IMR-90 (cell line): ENCODE measurements at regions not wholly inside any gene's neighbourhood (a gene's known extent, or its start where the extent isn't known, plus 50 kb on each side); places are given as distances from the start of the nearest gene placed in this dataset.

Source experiments
- ATAC-seq: fragments of 200-7000 bp; cut with Tn5 transposase; 2 replicates; pipeline ENCODE4 v1.9.1; 2020; ENCODE audit warnings: low read depth, mild to moderate bottlenecking, moderate library complexity
- BruUV-seq: library from RNA; stranded (reverse); fragments of 400-500 nt; replicated peaks from 2 replicates; lab custom pipeline; 2021; lab: Mats Ljungman, UMichigan
- CTCF ChIA-PET: fragments of 300-600 bp; formaldehyde crosslinking; extraction: SDS; loops from one replicate; lab custom pipeline; 2021; ENCODE audit warnings: antibody characterized with exemption; lab: Yijun Ruan, JAX
- POLR2A ChIA-PET: fragments of 300-600 bp; sonication (Branson Sonifier 250); formaldehyde crosslinking; loops from one replicate; lab custom pipeline; 2022; ENCODE audit warnings: antibody characterized with exemption; ENCODE audit not compliant: unreplicated experiment; lab: Charles Lee
- DNase-seq: peaks from one replicate; pipeline ENCODE4 v3.0.0; 2013
- H2AFZ ChIP-seq: replicated peaks from 2 replicates; pipeline ENCODE3; 2013; ENCODE audit warnings: low read length, mild to moderate bottlenecking; ENCODE audit not compliant: poor library complexity
- H2AK5ac ChIP-seq: 2 replicates; pipeline ENCODE4 v1.6.1; 2013; ENCODE audit warnings: low read depth, low read length, inconsistent platforms
- H2AK9ac ChIP-seq: replicated peaks from 2 replicates; pipeline ENCODE3; 2013; ENCODE audit warnings: mild to moderate bottlenecking, low read depth, low read length, moderate library complexity; ENCODE audit not compliant: poor library complexity
- H2BK120ac ChIP-seq: 2 replicates; pipeline ENCODE4 v1.6.1; 2013; ENCODE audit warnings: low read depth, low read length, inconsistent platforms
- H2BK15ac ChIP-seq: 3 replicates; pipeline ENCODE4 v1.6.1; 2013; ENCODE audit warnings: low read depth, low read length, inconsistent platforms
- H2BK20ac ChIP-seq: 2 replicates; pipeline ENCODE4 v1.6.1; 2013; ENCODE audit warnings: low read depth, mild to moderate bottlenecking, inconsistent platforms, low read length, moderate library complexity
- H2BK5ac ChIP-seq: 2 replicates; pipeline ENCODE4 v1.6.1; 2013; ENCODE audit warnings: mild to moderate bottlenecking, low read depth, low read length, inconsistent platforms; ENCODE audit not compliant: poor library complexity, severe bottlenecking
- H3K14ac ChIP-seq: replicated peaks from 2 replicates; pipeline ENCODE4 v1.6.1; 2013; ENCODE audit warnings: low read depth, low read length, inconsistent platforms
- H3K18ac ChIP-seq: 2 replicates; pipeline ENCODE4 v1.6.1; 2013; ENCODE audit warnings: low read depth, low read length, control low read depth
- H3K23ac ChIP-seq: 2 replicates; pipeline ENCODE4 v1.6.1; 2013; ENCODE audit warnings: low read depth, low read length, inconsistent platforms
- H3K27ac ChIP-seq: 2 replicates; pipeline ENCODE4 v1.5.1; 2013; ENCODE audit warnings: mild to moderate bottlenecking, control low read depth, low read length; ENCODE audit not compliant: insufficient read depth
- H3K27me3 ChIP-seq: 2 replicates; pipeline ENCODE4 v1.6.1; 2013; ENCODE audit warnings: low read length; ENCODE audit not compliant: control insufficient read depth, insufficient read depth
- H3K36me3 ChIP-seq: 2 replicates; pipeline ENCODE4 v1.6.1; 2013; ENCODE audit warnings: low read length, mixed read lengths; ENCODE audit not compliant: control insufficient read depth, insufficient read depth
- H3K4ac ChIP-seq: 2 replicates; pipeline ENCODE4 v1.6.1; 2013; ENCODE audit warnings: low read depth, low read length, inconsistent platforms
- H3K4me1 ChIP-seq: 2 replicates; pipeline ENCODE4 v1.6.1; 2013; ENCODE audit warnings: low read length, mixed read lengths; ENCODE audit not compliant: control insufficient read depth, insufficient read depth
- H3K4me2 ChIP-seq: 2 replicates; pipeline ENCODE4 v1.6.1; 2013; ENCODE audit warnings: low read depth, mild to moderate bottlenecking, control low read depth, low read length, moderate library complexity
- H3K4me3 ChIP-seq: 2 replicates; pipeline ENCODE4 v1.5.1; 2013; ENCODE audit warnings: low read depth, mild to moderate bottlenecking, control low read depth, low read length, moderate library complexity; ENCODE audit not compliant: insufficient read depth
- H3K56ac ChIP-seq: 2 replicates; pipeline ENCODE4 v1.6.1; 2013; ENCODE audit warnings: low read length, inconsistent platforms; ENCODE audit not compliant: insufficient read depth; ENCODE audit errors: extremely low read depth
- H3K79me1 ChIP-seq, 2 experiments: 2 replicates each; pipeline ENCODE4 v1.6.1; 2013; ENCODE audit warnings: low read length in 2 of 2, inconsistent platforms in 1 of 2, low read depth in 1 of 2
- H3K9ac ChIP-seq: 2 replicates; pipeline ENCODE4 v1.6.1; 2013; ENCODE audit warnings: low read depth, low read length, control low read depth
- H3K9me1 ChIP-seq: 2 replicates; pipeline ENCODE4 v1.6.1; 2013; ENCODE audit warnings: low read length, inconsistent platforms; ENCODE audit not compliant: insufficient read depth
- H3K9me3 ChIP-seq: 2 replicates; pipeline ENCODE4 v1.6.1; 2013; ENCODE audit warnings: low read length; ENCODE audit not compliant: control insufficient read depth, insufficient read depth
- H4K20me1 ChIP-seq: 2 replicates; pipeline ENCODE4 v1.6.1; 2013; ENCODE audit warnings: low read length, inconsistent platforms; ENCODE audit not compliant: insufficient read depth
- H4K5ac ChIP-seq: 2 replicates; pipeline ENCODE4 v1.6.1; 2013; ENCODE audit warnings: mild to moderate bottlenecking, low read depth, low read length, control low read depth
- H4K8ac ChIP-seq, 2 experiments: 2 replicates each; pipeline ENCODE4 v1.6.1; 2013; ENCODE audit warnings: low read depth in 2 of 2, low read length in 2 of 2, control low read depth in 1 of 2, inconsistent platforms in 1 of 2
- H4K91ac ChIP-seq: 2 replicates; pipeline ENCODE4 v1.6.1; 2013; ENCODE audit warnings: low read depth, low read length, inconsistent platforms; ENCODE audit not compliant: insufficient read depth
- BHLHE40 ChIP-seq: fragments of 150-350 bp; IDR thresholded peaks from 2 replicates; pipeline ENCODE4 v1.6.1; 2016; ENCODE audit warnings: mild to moderate bottlenecking, low read depth, low read length
- CEBPB ChIP-seq: IDR thresholded peaks from 2 replicates; pipeline ENCODE4 v1.6.1; 2012; ENCODE audit warnings: low read depth, low read length, improper control_type of control experiment
- CHD1 ChIP-seq: IDR thresholded peaks from 2 replicates; pipeline ENCODE4 v1.6.1; 2012; ENCODE audit warnings: low read depth, low read length, improper control_type of control experiment
- FOS ChIP-seq: fragments of 150-350 bp; IDR thresholded peaks from 2 replicates; pipeline ENCODE4 v1.6.1; 2016; ENCODE audit warnings: low read depth, low read length
- MAFK ChIP-seq: IDR thresholded peaks from 2 replicates; pipeline ENCODE4 v1.6.1; 2012; ENCODE audit warnings: low read depth, low read length, improper control_type of control experiment
- MAZ ChIP-seq: IDR thresholded peaks from 2 replicates; pipeline ENCODE4 v1.6.1; 2012; ENCODE audit warnings: low read depth, mild to moderate bottlenecking, low read length, improper control_type of control experiment, moderate library complexity, borderline replicate concordance
- MXI1 ChIP-seq: IDR thresholded peaks from 2 replicates; pipeline ENCODE4 v1.6.1; 2012; ENCODE audit warnings: low read depth, mild to moderate bottlenecking, low read length, moderate library complexity, borderline replicate concordance
- NFE2L2 ChIP-seq: fragments of 150-350 bp; IDR thresholded peaks from 2 replicates; pipeline ENCODE4 v1.6.1; 2016; ENCODE audit warnings: low read depth, mild to moderate bottlenecking, low read length
- POLR2A ChIP-seq: IDR thresholded peaks from 2 replicates; pipeline ENCODE4 v1.6.1; 2012; ENCODE audit warnings: mild to moderate bottlenecking, low read depth, low read length
- RAD21 ChIP-seq: IDR thresholded peaks from 2 replicates; pipeline ENCODE4 v1.6.1; 2012; ENCODE audit warnings: low read length, improper control_type of control experiment
- RCOR1 ChIP-seq: IDR thresholded peaks from 2 replicates; pipeline ENCODE4 v1.6.1; 2012; ENCODE audit warnings: mild to moderate bottlenecking, low read length, improper control_type of control experiment; ENCODE audit not compliant: insufficient replicate concordance
- RFX5 ChIP-seq: IDR thresholded peaks from 2 replicates; pipeline ENCODE4 v1.8.0; 2012; ENCODE audit warnings: low read depth, mild to moderate bottlenecking, low read length, moderate library complexity
- SMC3 ChIP-seq: fragments of 150-350 bp; IDR thresholded peaks from 2 replicates; pipeline ENCODE4 v1.6.1; 2016; ENCODE audit warnings: low read depth, mild to moderate bottlenecking, antibody characterized with exemption, low read length, moderate library complexity
- WGBS, 2 experiments: methylation state at CpG; one replicate each; pipeline versions ENCODE4 v1.1.5 to v1.1.7; 2013; ENCODE audit warnings: missing lambda C conversion rate in 2 of 2; ENCODE audit not compliant: insufficient read length in 1 of 2; ENCODE audit errors: extremely low coverage in 2 of 2; 5-methylcytosine and 5-hydroxymethylcytosine counted together
- dilution Hi-C: fragments of 300-500 bp; cut with HindIII; formaldehyde crosslinking; loops from one replicate; pipeline ENCODE4 v1.14.3; 2018; ENCODE audit warnings: low sequenced_read_pairs; ENCODE audit not compliant: unreplicated experiment
- in situ Hi-C: fragments of 300-500 bp; cut with MboI; formaldehyde crosslinking; loops from 3 replicates; pipeline ENCODE4 v1.14.3; 2019; ENCODE audit warnings: low sequenced_read_pairs, inconsistent platforms, mixed read lengths
- intact Hi-C: fragments of 100-400 bp; cut with micrococcal nuclease; formaldehyde crosslinking; loops from 2 replicates; pipeline ENCODE4 v1.10.0; 2022
- TF ChIP-seq, protein P1 (sequence below): fragments of 150-350 bp; IDR thresholded peaks from 2 replicates; pipeline ENCODE4 v1.6.1; 2016; ENCODE audit warnings: low read depth, mild to moderate bottlenecking, low read length, moderate library complexity, borderline replicate concordance
- TF ChIP-seq, protein P2 (sequence below): fragments of 150-350 bp; IDR thresholded peaks from 2 replicates; pipeline ENCODE4 v1.6.1; 2017; ENCODE audit warnings: mild to moderate bottlenecking, antibody characterized with exemption, low read length, low read depth
- TF ChIP-seq, protein P3 (sequence below): conservative IDR thresholded peaks from 2 replicates; pipeline ENCODE4 v1.5.1; 2012; ENCODE audit warnings: mild to moderate bottlenecking, low read depth, low read length, improper control_type of control experiment

DNA sequence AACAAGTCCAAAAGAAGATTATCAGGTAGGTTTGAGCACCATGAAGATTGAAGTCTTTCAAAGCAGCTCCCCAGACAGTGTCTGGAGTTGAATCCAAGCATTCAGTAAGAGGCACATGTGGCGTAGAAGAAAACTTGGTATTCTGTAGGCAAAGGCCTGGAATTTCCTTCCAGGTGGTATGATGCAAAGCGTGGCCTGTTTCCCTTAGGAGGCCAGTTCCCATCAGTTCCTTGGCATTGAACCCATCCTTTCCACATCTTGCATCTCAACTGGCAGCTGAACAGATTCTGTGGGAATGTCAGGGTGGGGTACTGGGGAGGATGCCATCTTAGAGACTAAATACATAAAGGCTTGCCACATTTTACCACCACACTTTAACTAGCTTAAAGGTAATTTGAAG is 516.0 kb downstream of the BTBD3 start:
- Histone ChIP-seq H2AK9ac (no peak overlapping the region), H3K4me3 (no peak overlapping the region), H3K4ac (no peak overlapping the region), H2BK15ac (no peak overlapping the region), H3K4me1 (no peaks in the 10 kb centered on the region), H2AFZ (no peak overlapping the region), H2BK120ac (no peak overlapping the region), H3K23ac (no peak overlapping the region), H3K36me3 (no peaks in the 10 kb centered on the region), H4K8ac (no peak overlapping the region), H3K56ac (no peak overlapping the region), H2BK20ac (no peak overlapping the region), H3K27ac (no peak overlapping the region), H4K20me1 (no peaks in the 10 kb centered on the region), H4K5ac (no peak overlapping the region), H2AK5ac (no peak overlapping the region), H3K9me1 (no peaks in the 10 kb centered on the region), H4K91ac (no peak overlapping the region), H3K27me3 (no peaks in the 10 kb centered on the region), H3K79me1 (no peaks in the 10 kb centered on the region), H3K14ac (no peak overlapping the region), H3K9ac (no peak overlapping the region), H3K18ac (no peak overlapping the region), H2BK5ac (no peak overlapping the region), H3K4me2 (no peak overlapping the region), H3K9me3 (peaks cover 7% of the 10 kb centered on the region)
- WGBS, 2 experiments, result no CpG with 5 or more reads among the region's 2 CpGs
- in situ Hi-C loops (no loop called here), intact Hi-C loops (no loop called here), dilution Hi-C loops (no loop called here)
- no TSS peak for BruUV-seq
- ATAC-seq, result no peak
- POLR2A ChIA-PET, result no interaction called here
- TF ChIP-seq POLR2A, result no peak
- no peak for TF ChIP-seq MXI1
- TF ChIP-seq CHD1, result no peak
- no peak for TF ChIP-seq MAFK
- TF ChIP-seq RCOR1, result no peak
- TF ChIP-seq BHLHE40, result no peak
- no peak for TF ChIP-seq RFX5
- no peak for TF ChIP-seq MAZ
- TF ChIP-seq, protein P1, sequence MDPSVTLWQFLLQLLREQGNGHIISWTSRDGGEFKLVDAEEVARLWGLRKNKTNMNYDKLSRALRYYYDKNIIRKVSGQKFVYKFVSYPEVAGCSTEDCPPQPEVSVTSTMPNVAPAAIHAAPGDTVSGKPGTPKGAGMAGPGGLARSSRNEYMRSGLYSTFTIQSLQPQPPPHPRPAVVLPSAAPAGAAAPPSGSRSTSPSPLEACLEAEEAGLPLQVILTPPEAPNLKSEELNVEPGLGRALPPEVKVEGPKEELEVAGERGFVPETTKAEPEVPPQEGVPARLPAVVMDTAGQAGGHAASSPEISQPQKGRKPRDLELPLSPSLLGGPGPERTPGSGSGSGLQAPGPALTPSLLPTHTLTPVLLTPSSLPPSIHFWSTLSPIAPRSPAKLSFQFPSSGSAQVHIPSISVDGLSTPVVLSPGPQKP, result no peak
- TF ChIP-seq, protein P2, sequence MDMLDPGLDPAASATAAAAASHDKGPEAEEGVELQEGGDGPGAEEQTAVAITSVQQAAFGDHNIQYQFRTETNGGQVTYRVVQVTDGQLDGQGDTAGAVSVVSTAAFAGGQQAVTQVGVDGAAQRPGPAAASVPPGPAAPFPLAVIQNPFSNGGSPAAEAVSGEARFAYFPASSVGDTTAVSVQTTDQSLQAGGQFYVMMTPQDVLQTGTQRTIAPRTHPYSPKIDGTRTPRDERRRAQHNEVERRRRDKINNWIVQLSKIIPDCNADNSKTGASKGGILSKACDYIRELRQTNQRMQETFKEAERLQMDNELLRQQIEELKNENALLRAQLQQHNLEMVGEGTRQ, result no peak
- TF ChIP-seq, protein P3, sequence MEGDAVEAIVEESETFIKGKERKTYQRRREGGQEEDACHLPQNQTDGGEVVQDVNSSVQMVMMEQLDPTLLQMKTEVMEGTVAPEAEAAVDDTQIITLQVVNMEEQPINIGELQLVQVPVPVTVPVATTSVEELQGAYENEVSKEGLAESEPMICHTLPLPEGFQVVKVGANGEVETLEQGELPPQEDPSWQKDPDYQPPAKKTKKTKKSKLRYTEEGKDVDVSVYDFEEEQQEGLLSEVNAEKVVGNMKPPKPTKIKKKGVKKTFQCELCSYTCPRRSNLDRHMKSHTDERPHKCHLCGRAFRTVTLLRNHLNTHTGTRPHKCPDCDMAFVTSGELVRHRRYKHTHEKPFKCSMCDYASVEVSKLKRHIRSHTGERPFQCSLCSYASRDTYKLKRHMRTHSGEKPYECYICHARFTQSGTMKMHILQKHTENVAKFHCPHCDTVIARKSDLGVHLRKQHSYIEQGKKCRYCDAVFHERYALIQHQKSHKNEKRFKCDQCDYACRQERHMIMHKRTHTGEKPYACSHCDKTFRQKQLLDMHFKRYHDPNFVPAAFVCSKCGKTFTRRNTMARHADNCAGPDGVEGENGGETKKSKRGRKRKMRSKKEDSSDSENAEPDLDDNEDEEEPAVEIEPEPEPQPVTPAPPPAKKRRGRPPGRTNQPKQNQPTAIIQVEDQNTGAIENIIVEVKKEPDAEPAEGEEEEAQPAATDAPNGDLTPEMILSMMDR, result no peak
- no peak for TF ChIP-seq FOS
- no peak for TF ChIP-seq CEBPB
- no peak for TF ChIP-seq SMC3
- TF ChIP-seq NFE2L2, result no peak
- no peak for TF ChIP-seq RAD21
- CTCF ChIA-PET, result no interaction called here
- no peak for DNase-seq
